SU-DHL-6 (cell line): ENCODE measurements at regions not wholly inside any gene's neighbourhood (a gene's known extent, or its start where the extent isn't known, plus 50 kb on each side); places are given as distances from the start of the nearest gene placed in this dataset.

ENCODE experiments used
- EZH2phosphoT487 ChIP-seq: fragments of 200-600 bp; sonication (generic), shearing (Covaris generic); conservative IDR thresholded peaks from 2 replicates; pipeline ENCODE4 v1.6.1; 2018; ENCODE audit warnings: mild to moderate bottlenecking, antibody characterized with exemption, low read length, moderate library complexity, mixed read lengths
- TF ChIP-seq, protein P1 (sequence below): fragments of 200-600 bp; sonication (generic); IDR thresholded peaks from one replicate; pipeline ENCODE4 v1.5.1; 2017; ENCODE audit warnings: antibody characterized with exemption, mild to moderate bottlenecking, low read length, moderate library complexity; ENCODE audit not compliant: insufficient read depth, poor library complexity, severe bottlenecking

DNA sequence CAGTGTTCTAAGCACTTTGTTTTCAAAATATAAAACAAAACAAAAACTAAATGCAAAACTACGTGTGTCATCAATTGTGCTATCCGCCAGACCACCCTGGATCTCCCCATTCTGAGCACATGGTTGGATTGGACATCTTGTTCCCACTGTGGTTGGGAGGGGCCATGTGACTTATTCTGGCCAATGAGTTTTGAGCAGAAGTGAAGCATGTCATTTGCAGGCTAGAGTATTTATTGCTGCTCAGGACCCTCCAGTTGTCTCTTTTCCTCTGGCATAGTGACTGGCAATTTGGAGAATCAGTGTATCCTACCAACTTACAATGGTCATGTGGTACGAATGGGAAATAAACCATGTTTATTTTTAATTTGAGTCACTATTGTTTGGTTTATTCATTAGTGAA lies 70.2 kb upstream of the ST8SIA2 start:
- TF ChIP-seq, protein P1, sequence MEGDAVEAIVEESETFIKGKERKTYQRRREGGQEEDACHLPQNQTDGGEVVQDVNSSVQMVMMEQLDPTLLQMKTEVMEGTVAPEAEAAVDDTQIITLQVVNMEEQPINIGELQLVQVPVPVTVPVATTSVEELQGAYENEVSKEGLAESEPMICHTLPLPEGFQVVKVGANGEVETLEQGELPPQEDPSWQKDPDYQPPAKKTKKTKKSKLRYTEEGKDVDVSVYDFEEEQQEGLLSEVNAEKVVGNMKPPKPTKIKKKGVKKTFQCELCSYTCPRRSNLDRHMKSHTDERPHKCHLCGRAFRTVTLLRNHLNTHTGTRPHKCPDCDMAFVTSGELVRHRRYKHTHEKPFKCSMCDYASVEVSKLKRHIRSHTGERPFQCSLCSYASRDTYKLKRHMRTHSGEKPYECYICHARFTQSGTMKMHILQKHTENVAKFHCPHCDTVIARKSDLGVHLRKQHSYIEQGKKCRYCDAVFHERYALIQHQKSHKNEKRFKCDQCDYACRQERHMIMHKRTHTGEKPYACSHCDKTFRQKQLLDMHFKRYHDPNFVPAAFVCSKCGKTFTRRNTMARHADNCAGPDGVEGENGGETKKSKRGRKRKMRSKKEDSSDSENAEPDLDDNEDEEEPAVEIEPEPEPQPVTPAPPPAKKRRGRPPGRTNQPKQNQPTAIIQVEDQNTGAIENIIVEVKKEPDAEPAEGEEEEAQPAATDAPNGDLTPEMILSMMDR = no peak
- TF ChIP-seq EZH2phosphoT487 = no peak
